ENCODE measurements at regions not wholly inside any gene's neighbourhood (a gene's known extent, or its start where the extent isn't known, plus 50 kb on each side); places are given as distances from the start of the nearest gene placed in this dataset.

- DNase-seq = no peak
- Histone ChIP-seq H3K9me3 (no peaks in the 10 kb centered on the region), H3K27me3 (peaks cover 0 to 13% (median 0%) of the 10 kb centered on the region in 3 donors), H3K36me3 (no peaks in the 10 kb centered on the region), H3K4me3 (no peak overlapping the region), H3K27ac (no peak overlapping the region), H3K4me1 (no peaks in the 10 kb centered on the region)
- intact Hi-C loops (cut with DNase I) = no loop called here
- TF ChIP-seq CTCF (IDR thresholded peaks at IDR 0.05) (no peak), POLR2A (IDR thresholded peaks at IDR 0.05) (no peak), EP300 (IDR thresholded peaks at IDR 0.05) (no peak), POLR2AphosphoS5 (IDR thresholded peaks at IDR 0.05) (no peak)
- 87 to 92% methylated on average over 2 of the region's 2 CpGs for WGBS, 2 donors
Observed at GRCh38 chr20:46831633-46832011, 63.0 kb upstream of the EYA2 start.

DNA sequence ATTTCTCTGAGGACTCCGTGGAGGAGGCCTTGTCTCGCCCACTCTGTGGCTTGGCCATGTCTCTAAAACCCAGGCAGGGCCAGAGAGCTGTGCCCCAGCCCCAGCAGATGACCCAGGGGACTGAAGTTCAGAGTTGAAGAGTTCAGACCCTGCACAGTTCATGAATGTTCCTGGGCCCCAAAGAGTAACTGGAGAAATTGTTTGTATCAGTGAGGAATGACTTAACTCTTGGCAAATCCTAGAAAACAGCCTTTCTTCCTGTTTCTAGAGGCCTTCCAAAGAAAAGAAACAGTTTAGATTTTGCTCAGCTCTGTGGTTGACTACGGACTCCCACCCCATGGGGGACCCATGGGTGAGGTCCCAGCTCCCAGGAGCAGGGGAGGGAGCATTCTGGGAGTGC is 62.1 kb upstream of the EYA2 start:
- DNase-seq = no peak
- Histone ChIP-seq H3K27me3 (peaks cover 0 to 19% (median 0%) of the 10 kb centered on the region in 3 donors), H3K4me3 (no peak overlapping the region), H3K9me3 (no peaks in the 10 kb centered on the region), H3K27ac (no peak overlapping the region), H3K36me3 (no peaks in the 10 kb centered on the region), H3K4me1 (no peaks in the 10 kb centered on the region)
- intact Hi-C loops (cut with DNase I) = no loop called here
- 75 to 86% methylated on average over 3 of the region's 3 CpGs for WGBS, 2 donors
- TF ChIP-seq POLR2A (IDR thresholded peaks at IDR 0.05) (no peak), POLR2AphosphoS5 (IDR thresholded peaks at IDR 0.05) (no peak), EP300 (IDR thresholded peaks at IDR 0.05) (no peak), CTCF (IDR thresholded peaks at IDR 0.05) (no peak)

GRCh38 chr20:46833360-46833759 is 61.3 kb upstream of the EYA2 start:
- no peaks in the 10 kb centered on the region for H3K4me1 ChIP-seq
- 82 to 88% methylated on average over 3 of the region's 3 CpGs for WGBS, 2 donors
- no peaks in the 10 kb centered on the region for H3K9me3 ChIP-seq
- no peak overlapping the region for H3K4me3 ChIP-seq
- intact Hi-C loops (cut with DNase I) = no loop called here
- H3K27ac ChIP-seq = no peak overlapping the region
- TF ChIP-seq CTCF (IDR thresholded peaks at IDR 0.05) (no peak), POLR2A (IDR thresholded peaks at IDR 0.05) (no peak), POLR2AphosphoS5 (IDR thresholded peaks at IDR 0.05) (no peak), EP300 (IDR thresholded peaks at IDR 0.05) (no peak)
- no peaks in the 10 kb centered on the region for H3K36me3 ChIP-seq
- no peak for DNase-seq
- H3K27me3 ChIP-seq = peaks cover 0 to 15% (median 0%) of the 10 kb centered on the region in 3 donors

- no peaks in the 10 kb centered on the region for H3K4me1 ChIP-seq
- intact Hi-C loops (cut with DNase I) = no loop called here
- 91% methylated on average over 1 of the region's 1 CpG for WGBS, 2 donors
- H3K4me3 ChIP-seq = no peak overlapping the region
- peaks cover 0 to 12% (median 0%) of the 10 kb centered on the region in 3 donors for H3K27me3 ChIP-seq
- no peaks in the 10 kb centered on the region for H3K36me3 ChIP-seq
- H3K9me3 ChIP-seq = no peaks in the 10 kb centered on the region
- DNase-seq = no peak
- H3K27ac ChIP-seq = no peak overlapping the region
- TF ChIP-seq CTCF (IDR thresholded peaks at IDR 0.05) (no peak), POLR2A (IDR thresholded peaks at IDR 0.05) (no peak), POLR2AphosphoS5 (IDR thresholded peaks at IDR 0.05) (no peak), EP300 (IDR thresholded peaks at IDR 0.05) (no peak)
Observed at GRCh38 chr20:46835418-46835817, 59.2 kb upstream of the EYA2 start.

DNA sequence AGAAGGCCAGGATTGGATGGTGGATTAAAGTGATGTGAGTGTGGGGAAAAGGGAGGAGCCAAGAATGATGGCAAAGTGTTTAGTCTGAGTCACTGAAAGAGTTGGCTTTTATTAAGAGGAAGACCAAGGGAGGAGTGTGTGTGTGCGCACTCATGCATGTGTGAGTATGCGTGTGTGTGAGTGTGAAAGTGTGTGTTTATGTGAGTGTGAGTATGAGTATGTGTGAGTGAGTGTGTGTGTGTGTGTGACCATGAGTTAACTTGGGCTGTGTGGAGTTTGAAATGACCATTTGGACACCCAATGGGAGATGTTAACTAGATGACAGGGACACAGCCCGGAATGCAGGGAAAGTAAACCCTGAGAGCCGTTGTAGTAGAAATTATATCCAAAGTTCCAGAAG is 57.6 kb upstream of the EYA2 start:
- Histone ChIP-seq H3K4me3 (no peak overlapping the region), H3K36me3 (no peaks in the 10 kb centered on the region), H3K27me3 (peaks cover 0 to 12% (median 0%) of the 10 kb centered on the region in 3 donors), H3K4me1 (no peaks in the 10 kb centered on the region), H3K27ac (no peak overlapping the region), H3K9me3 (no peaks in the 10 kb centered on the region)
- intact Hi-C loops (cut with DNase I) = no loop called here
- DNase-seq = no peak
- 85 to 87% methylated on average over 4 of the region's 4 CpGs for WGBS, 2 donors
- TF ChIP-seq EP300 (IDR thresholded peaks at IDR 0.05) = no peak
- no peak for TF ChIP-seq POLR2AphosphoS5 (IDR thresholded peaks at IDR 0.05)
- no peak for TF ChIP-seq POLR2A (IDR thresholded peaks at IDR 0.05)
- no peak for TF ChIP-seq CTCF (IDR thresholded peaks at IDR 0.05)
